ENCODE measurements at regions not wholly inside any gene's neighbourhood (a gene's known extent, or its start where the extent isn't known, plus 50 kb on each side); places are given as distances from the start of the nearest gene placed in this dataset.

DNA sequence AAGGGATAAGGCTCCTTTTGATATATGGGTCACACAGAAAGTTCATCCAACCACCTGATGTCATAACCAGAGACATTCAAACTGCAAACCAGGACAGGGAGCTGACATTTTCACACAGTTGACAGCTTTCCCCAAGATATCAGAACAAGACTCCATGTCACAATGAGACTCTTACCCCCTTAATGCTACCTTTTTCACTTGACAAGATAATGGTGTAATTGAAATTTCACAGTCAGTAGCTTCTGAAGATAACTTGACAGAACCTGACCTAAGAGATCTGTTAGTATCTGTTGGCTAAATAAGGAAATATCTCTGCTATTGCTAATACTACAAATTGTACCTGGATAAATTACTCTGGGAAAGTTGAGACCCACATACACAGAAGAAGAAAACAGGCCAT lies 187.3 kb downstream of the C12orf50 start:
- Histone ChIP-seq H3K27me3 (ENCODE audit: control insufficient read depth in 1 of 2, insufficient read depth in 2 of 2, low read length in 2 of 2) (no peaks in the 10 kb centered on the region), H3K4me3 (ENCODE audit: low read length in 2 of 2) (no peak overlapping the region), H3K9me3 (ENCODE audit: control insufficient read depth in 2 of 2, low read length in 2 of 2) (no peaks in the 10 kb centered on the region), H3K4me1 (ENCODE audit: control insufficient read depth, insufficient read depth, low read length) (no peaks in the 10 kb centered on the region), H3K27ac (ENCODE audit: low read length) (no peak overlapping the region), H3K9ac (ENCODE audit: low read length in 2 of 2) (no peak overlapping the region), H3K36me3 (ENCODE audit: control insufficient read depth in 2 of 2, insufficient read depth in 2 of 2, low read length in 2 of 2) (no peaks in the 10 kb centered on the region)

DNA sequence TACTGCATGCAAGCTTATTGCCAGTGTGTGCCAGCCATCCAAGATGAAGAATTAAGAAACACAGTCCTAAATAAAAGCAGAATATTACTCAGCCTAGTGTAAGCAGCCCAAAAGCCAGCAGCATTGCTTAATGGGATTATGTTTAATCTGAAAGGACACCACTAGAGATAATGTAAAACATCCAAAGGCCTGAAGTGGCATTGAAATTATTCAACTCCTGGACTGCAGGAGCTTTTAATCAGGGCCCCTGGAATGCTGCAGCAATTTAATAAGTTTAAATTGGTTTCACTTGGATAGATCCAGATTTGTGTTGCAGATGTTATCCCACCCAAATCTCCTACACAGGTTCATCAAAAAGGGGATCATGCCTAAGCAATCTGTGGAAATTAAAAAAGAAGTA lies 193.0 kb downstream of the C12orf50 start:
- Histone ChIP-seq H3K27ac (ENCODE audit: low read length) (no peak overlapping the region), H3K9ac (ENCODE audit: low read length in 2 of 2) (no peak overlapping the region), H3K27me3 (ENCODE audit: control insufficient read depth in 1 of 2, insufficient read depth in 2 of 2, low read length in 2 of 2) (no peaks in the 10 kb centered on the region), H3K4me3 (ENCODE audit: low read length in 2 of 2) (no peak overlapping the region), H3K4me1 (ENCODE audit: control insufficient read depth, insufficient read depth, low read length) (no peaks in the 10 kb centered on the region), H3K9me3 (ENCODE audit: control insufficient read depth in 2 of 2, low read length in 2 of 2) (no peaks in the 10 kb centered on the region), H3K36me3 (ENCODE audit: control insufficient read depth in 2 of 2, insufficient read depth in 2 of 2, low read length in 2 of 2) (no peaks in the 10 kb centered on the region)

DNA sequence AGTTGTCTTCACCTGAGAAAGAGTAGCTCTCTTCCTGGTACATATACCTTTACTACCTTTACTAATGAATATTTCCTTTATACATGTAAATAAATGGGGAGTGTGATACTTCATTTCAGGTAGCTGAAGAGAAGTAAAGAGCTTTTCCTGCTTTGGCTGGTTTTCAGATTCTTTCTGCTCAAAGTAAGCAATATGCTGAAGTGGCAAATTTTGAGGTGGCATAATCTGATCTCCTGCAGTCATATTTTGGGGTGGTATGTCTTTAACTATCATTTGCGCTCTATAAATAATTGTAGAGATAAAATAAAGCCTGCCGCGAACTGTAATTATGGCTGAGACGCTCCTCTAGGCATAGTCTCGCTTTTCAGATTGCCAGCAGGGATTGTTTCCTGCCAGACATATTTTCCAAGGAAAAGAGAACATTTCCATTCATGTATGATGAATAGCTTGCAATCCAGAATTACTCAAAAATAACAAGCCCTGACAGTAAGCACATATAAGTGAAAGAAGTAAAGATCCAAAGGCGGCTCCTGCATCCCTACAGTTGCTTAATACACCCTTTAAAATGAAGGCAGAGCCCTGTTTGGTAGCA lies 200.7 kb downstream of the C12orf50 start:
- no peaks in the 10 kb centered on the region for H3K4me1 ChIP-seq (ENCODE audit: control insufficient read depth, insufficient read depth, low read length)
- no peak overlapping the region for H3K4me3 ChIP-seq (ENCODE audit: low read length in 2 of 2)

DNA sequence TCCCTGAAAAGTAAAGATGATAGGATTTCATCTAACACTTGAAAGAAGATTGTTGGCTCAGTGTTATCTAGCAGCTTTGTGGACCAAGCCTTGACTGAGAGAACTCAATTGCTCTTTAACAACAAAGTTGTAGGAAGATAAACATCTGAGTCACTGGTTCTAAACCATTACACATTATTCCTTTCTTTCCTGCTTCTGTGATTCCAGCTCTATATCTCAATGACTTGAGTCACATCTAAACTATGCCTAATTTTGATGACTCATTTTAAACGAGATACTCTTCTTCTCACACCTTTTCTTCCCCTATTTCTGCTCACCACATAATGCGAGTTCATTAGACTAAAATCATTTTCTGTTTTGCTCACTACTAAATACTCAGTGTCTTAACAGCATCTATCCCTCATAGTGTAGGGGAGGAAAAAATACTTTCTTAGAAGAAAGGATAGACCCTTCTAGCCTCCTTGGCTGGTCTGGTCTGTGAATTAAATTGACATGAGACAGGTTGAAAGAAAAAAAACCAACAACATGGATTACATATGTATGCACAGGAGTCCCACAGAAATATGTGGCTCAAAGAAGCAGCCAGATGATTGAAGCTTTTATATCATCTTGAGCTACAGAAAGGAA lies 201.4 kb downstream of the C12orf50 start:
- H3K9ac ChIP-seq (ENCODE audit: low read length in 2 of 2) = no peak overlapping the region

More for the DNA sequence above, 200.7 kb downstream of the C12orf50 start:
- Histone ChIP-seq H3K36me3 (ENCODE audit: control insufficient read depth in 2 of 2, insufficient read depth in 2 of 2, low read length in 2 of 2) (no peaks in the 10 kb centered on the region), H3K27ac (ENCODE audit: low read length) (no peak overlapping the region), H3K9me3 (ENCODE audit: control insufficient read depth in 2 of 2, low read length in 2 of 2) (no peaks in the 10 kb centered on the region), H3K9ac (ENCODE audit: low read length in 2 of 2) (no peak overlapping the region), H3K27me3 (ENCODE audit: control insufficient read depth in 1 of 2, insufficient read depth in 2 of 2, low read length in 2 of 2) (no peaks in the 10 kb centered on the region)

DNA sequence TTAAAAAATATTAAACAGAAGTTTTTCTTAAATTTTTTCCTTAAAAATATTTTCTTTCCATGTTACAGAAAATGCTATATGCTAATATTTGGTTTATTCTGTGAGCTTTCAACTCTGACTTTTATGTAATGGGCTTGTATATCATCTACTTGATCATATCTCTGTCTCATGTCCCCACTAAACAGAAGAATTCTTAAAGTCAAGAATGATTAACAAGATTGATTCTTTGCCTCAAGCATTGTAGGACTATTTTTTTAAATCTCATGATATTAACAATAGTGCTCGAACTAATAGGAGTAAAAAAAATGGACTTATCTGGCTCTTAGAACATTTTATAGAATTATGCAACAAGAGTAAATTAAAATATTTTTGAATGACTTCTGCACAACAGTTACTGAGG lies 206.3 kb downstream of the C12orf50 start:
- H3K9me3 ChIP-seq (ENCODE audit: control insufficient read depth in 2 of 2, low read length in 2 of 2) = no peaks in the 10 kb centered on the region
- no peaks in the 10 kb centered on the region for H3K36me3 ChIP-seq (ENCODE audit: control insufficient read depth in 2 of 2, insufficient read depth in 2 of 2, low read length in 2 of 2)
- H3K9ac ChIP-seq (ENCODE audit: low read length in 2 of 2) = no peak overlapping the region
- H3K27me3 ChIP-seq (ENCODE audit: control insufficient read depth in 1 of 2, insufficient read depth in 2 of 2, low read length in 2 of 2) = no peaks in the 10 kb centered on the region
- H3K27ac ChIP-seq (ENCODE audit: low read length) = no peak overlapping the region
- no peak overlapping the region for H3K4me3 ChIP-seq (ENCODE audit: low read length in 2 of 2)
- no peaks in the 10 kb centered on the region for H3K4me1 ChIP-seq (ENCODE audit: control insufficient read depth, insufficient read depth, low read length)

More for the DNA sequence above, 201.4 kb downstream of the C12orf50 start:
- Histone ChIP-seq H3K4me3 (ENCODE audit: low read length in 2 of 2) (no peak overlapping the region), H3K9me3 (ENCODE audit: control insufficient read depth in 2 of 2, low read length in 2 of 2) (no peaks in the 10 kb centered on the region), H3K36me3 (ENCODE audit: control insufficient read depth in 2 of 2, insufficient read depth in 2 of 2, low read length in 2 of 2) (no peaks in the 10 kb centered on the region), H3K27me3 (ENCODE audit: control insufficient read depth in 1 of 2, insufficient read depth in 2 of 2, low read length in 2 of 2) (no peaks in the 10 kb centered on the region), H3K27ac (ENCODE audit: low read length) (no peak overlapping the region), H3K4me1 (ENCODE audit: control insufficient read depth, insufficient read depth, low read length) (no peaks in the 10 kb centered on the region)

DNA sequence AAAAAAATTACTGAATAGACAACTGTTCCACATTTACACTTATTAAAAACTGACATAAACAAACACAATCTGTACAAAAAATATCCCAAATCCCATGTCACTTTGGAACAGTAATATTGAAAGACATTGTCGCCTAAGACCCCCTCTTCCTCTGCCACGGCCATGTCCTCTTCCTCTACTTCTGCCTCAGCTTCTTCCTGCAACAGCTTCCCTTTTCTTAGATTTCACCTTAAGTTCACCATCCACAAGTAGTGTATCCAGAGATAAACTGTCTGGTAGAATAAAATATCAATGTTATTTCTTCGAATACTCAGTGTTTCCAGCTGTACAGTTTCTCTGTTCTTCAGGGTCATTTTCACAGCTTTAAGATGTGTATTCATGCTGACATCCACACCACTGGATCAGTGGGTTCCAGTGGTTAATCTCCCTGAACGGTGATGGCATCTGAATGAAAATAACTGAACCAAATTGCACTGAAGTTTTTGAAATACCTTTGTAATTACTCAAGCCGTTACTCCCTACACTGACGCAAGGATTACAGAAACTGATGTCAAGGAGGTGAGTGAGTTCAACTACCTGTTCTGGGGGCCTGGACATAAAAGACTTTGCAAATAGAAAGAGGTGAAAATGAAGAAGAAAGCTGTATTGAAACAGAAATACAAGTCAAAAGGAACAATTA lies 208.5 kb downstream of the C12orf50 start:
- no peaks in the 10 kb centered on the region for H3K36me3 ChIP-seq (ENCODE audit: control insufficient read depth in 2 of 2, insufficient read depth in 2 of 2, low read length in 2 of 2)
- H3K27me3 ChIP-seq (ENCODE audit: control insufficient read depth in 1 of 2, insufficient read depth in 2 of 2, low read length in 2 of 2) = no peaks in the 10 kb centered on the region
- no peak overlapping the region for H3K27ac ChIP-seq (ENCODE audit: low read length)
- no peak overlapping the region for H3K9ac ChIP-seq (ENCODE audit: low read length in 2 of 2)
- H3K4me3 ChIP-seq (ENCODE audit: low read length in 2 of 2) = no peak overlapping the region
- H3K4me1 ChIP-seq (ENCODE audit: control insufficient read depth, insufficient read depth, low read length) = no peaks in the 10 kb centered on the region
- H3K9me3 ChIP-seq (ENCODE audit: control insufficient read depth in 2 of 2, low read length in 2 of 2) = no peaks in the 10 kb centered on the region

DNA sequence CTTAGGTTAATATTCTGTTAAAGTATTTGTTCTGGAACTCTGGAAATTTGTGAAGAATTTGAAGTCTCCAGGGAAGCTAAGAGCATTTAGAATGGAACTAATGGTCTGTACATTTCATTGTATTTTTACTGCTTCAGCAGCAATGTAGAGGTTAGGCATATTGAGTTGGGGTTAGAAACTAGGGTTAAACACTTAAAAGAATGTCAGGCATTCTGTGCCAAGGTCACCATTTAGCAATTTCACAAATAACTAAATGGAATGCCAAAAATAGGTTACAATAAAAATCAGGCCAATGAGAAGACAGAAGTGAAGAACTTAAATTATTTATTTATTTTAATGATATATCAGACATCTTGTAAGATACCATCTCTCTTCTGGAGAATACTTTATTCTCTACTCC lies 210.8 kb downstream of the C12orf50 start:
- Histone ChIP-seq H3K36me3 (ENCODE audit: control insufficient read depth in 2 of 2, insufficient read depth in 2 of 2, low read length in 2 of 2) (no peaks in the 10 kb centered on the region), H3K27ac (ENCODE audit: low read length) (no peak overlapping the region), H3K4me3 (ENCODE audit: low read length in 2 of 2) (no peak overlapping the region), H3K4me1 (ENCODE audit: control insufficient read depth, insufficient read depth, low read length) (no peaks in the 10 kb centered on the region), H3K27me3 (ENCODE audit: control insufficient read depth in 1 of 2, insufficient read depth in 2 of 2, low read length in 2 of 2) (no peaks in the 10 kb centered on the region), H3K9ac (ENCODE audit: low read length in 2 of 2) (no peak overlapping the region), H3K9me3 (ENCODE audit: control insufficient read depth in 2 of 2, low read length in 2 of 2) (no peaks in the 10 kb centered on the region)

DNA sequence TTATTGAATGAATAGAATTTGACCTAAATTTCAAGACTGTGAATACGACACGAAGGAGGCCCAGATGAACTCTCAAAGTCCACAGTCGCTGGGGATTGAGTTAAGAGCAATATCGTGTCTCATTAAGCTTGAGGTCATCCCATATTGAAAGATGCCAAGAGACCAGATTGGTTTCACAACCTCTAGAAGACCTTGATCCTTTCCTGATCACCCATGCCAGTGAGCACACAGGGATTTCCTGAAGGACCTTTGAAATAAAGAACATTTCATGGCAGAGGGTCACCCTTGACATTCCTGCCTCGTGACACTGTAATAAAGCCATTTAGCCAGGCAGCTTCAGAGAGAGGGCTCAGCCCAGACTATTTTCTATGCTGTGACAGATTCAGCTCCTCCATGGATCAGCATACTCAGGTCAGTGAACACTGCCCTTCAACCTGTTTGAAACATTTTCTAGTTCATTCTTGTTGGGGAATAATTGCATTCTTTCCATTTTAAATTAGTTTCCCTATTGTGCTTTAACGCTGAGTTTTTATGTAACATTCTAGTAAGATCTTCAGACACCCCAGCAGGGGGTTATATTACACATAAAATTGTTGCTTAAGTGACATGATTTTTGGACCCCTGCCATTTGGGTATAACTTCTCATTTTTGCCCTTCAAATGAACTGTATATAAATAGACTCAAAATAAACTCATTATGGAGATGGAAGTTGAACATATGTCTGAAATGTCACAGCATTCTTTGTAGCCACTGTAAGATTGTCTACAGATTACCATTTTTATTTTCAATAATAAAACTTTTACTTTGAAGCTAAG lies 213.2 kb downstream of the C12orf50 start:
- Histone ChIP-seq H3K27me3 (ENCODE audit: control insufficient read depth in 1 of 2, insufficient read depth in 2 of 2, low read length in 2 of 2) (no peaks in the 10 kb centered on the region), H3K4me1 (ENCODE audit: control insufficient read depth, insufficient read depth, low read length) (no peaks in the 10 kb centered on the region), H3K9ac (ENCODE audit: low read length in 2 of 2) (no peak overlapping the region), H3K36me3 (ENCODE audit: control insufficient read depth in 2 of 2, insufficient read depth in 2 of 2, low read length in 2 of 2) (no peaks in the 10 kb centered on the region), H3K4me3 (ENCODE audit: low read length in 2 of 2) (no peak overlapping the region), H3K27ac (ENCODE audit: low read length) (no peak overlapping the region), H3K9me3 (ENCODE audit: control insufficient read depth in 2 of 2, low read length in 2 of 2) (no peaks in the 10 kb centered on the region)

DNA sequence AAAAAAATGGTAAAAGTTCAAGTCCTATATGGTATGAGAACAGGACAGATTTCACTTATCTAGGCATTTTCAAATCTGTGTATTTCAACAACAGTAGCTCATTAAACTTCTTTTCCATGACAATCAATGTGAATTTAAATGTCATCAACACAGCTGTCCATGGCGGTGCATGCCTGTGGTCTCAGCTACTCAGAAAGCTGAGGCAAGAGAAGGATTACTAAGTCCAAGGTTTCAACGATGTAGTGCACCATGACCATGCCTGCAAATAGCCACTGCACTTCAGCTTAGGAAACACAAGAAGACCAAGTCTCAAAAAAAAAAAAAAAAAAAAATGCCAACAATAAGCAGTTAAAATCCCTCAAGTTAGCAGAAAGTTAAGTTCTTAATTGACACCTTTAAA lies 214.6 kb downstream of the C12orf50 start:
- Histone ChIP-seq H3K9ac (ENCODE audit: low read length in 2 of 2) (no peak overlapping the region), H3K27me3 (ENCODE audit: control insufficient read depth in 1 of 2, insufficient read depth in 2 of 2, low read length in 2 of 2) (no peaks in the 10 kb centered on the region), H3K36me3 (ENCODE audit: control insufficient read depth in 2 of 2, insufficient read depth in 2 of 2, low read length in 2 of 2) (no peaks in the 10 kb centered on the region), H3K4me1 (ENCODE audit: control insufficient read depth, insufficient read depth, low read length) (no peaks in the 10 kb centered on the region), H3K27ac (ENCODE audit: low read length) (no peak overlapping the region), H3K4me3 (ENCODE audit: low read length in 2 of 2) (no peak overlapping the region), H3K9me3 (ENCODE audit: control insufficient read depth in 2 of 2, low read length in 2 of 2) (no peaks in the 10 kb centered on the region)

DNA sequence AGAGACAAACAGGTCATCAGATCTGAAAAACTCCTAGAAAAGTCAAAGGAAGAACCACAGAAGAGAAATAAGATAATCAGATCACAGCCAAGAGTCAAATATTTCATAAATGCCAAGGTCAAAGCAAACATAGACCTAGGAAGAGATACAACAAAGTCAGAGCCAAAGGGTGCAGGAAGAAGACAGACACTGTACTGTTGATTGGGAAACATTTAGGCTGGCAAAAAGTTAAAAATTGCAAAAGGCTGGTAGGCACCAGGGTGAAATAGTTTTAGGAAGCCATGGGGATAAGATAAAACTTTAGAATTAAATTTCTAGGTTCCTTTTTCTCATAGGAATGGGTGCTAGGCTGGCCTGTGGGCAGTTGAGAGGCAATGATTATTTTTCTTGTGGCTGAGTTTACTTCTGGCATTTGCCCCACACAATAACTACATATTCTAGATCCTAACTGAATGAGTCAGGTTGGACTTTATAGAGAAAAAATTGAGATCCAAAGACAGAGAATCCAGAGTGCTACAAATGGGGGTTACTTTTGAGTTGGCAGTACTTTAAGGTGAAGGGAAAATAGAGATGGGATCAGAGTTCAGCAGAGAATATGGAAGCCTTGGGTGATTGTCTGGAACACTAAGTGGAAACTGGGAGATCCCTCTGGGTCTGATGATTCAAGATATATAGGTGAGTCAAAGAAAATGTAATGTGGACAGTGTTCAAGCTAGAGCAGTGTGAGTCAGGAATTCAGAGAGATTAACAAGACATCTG lies 215.5 kb downstream of the C12orf50 start:
- H3K36me3 ChIP-seq (ENCODE audit: control insufficient read depth in 2 of 2, insufficient read depth in 2 of 2, low read length in 2 of 2) = no peaks in the 10 kb centered on the region
- no peak overlapping the region for H3K9ac ChIP-seq (ENCODE audit: low read length in 2 of 2)
- no peaks in the 10 kb centered on the region for H3K27me3 ChIP-seq (ENCODE audit: control insufficient read depth in 1 of 2, insufficient read depth in 2 of 2, low read length in 2 of 2)
- no peaks in the 10 kb centered on the region for H3K4me1 ChIP-seq (ENCODE audit: control insufficient read depth, insufficient read depth, low read length)
- H3K4me3 ChIP-seq (ENCODE audit: low read length in 2 of 2) = no peak overlapping the region
- no peaks in the 10 kb centered on the region for H3K9me3 ChIP-seq (ENCODE audit: control insufficient read depth in 2 of 2, low read length in 2 of 2)
- no peak overlapping the region for H3K27ac ChIP-seq (ENCODE audit: low read length)

All from stomach smooth muscle (tissue), 2 donors.